HL-60 (cell line): ENCODE measurements at regions not wholly inside any gene's neighbourhood (a gene's known extent, or its start where the extent isn't known, plus 50 kb on each side); places are given as distances from the start of the nearest gene placed in this dataset.

ENCODE experiments used
- DNase-seq, 2 experiments: peaks; one replicate each; pipeline ENCODE4 v3.0.0-alpha.2; 2010 to 2020; ENCODE audit warnings: low read depth in 1 of 2, low spot score in 1 of 2
- H3K27ac ChIP-seq: fragments of 250-450 bp; sonication (Bioruptor Pico); replicated peaks from 2 replicates; pipeline ENCODE4 v1.5.1; 2020; ENCODE audit warnings: mild to moderate bottlenecking, moderate library complexity
- H3K27me3 ChIP-seq: fragments of 250-450 bp; sonication (Bioruptor Pico); 2 replicates; pipeline ENCODE4 v1.5.1; 2021; ENCODE audit warnings: mild to moderate bottlenecking, moderate library complexity; ENCODE audit not compliant: insufficient read depth, poor library complexity, severe bottlenecking
- H3K4me3 ChIP-seq: replicated peaks from 2 replicates; pipeline ENCODE4 v1.5.1; 2011; ENCODE audit warnings: mild to moderate bottlenecking, control low read depth, low read length; ENCODE audit not compliant: insufficient read depth
- CTCF ChIP-seq: IDR thresholded peaks from one replicate; pipeline ENCODE4 v1.5.1; 2011; ENCODE audit warnings: low read length, control low read depth, inconsistent platforms; ENCODE audit not compliant: insufficient read depth
- GABPA ChIP-seq: IDR thresholded peaks from 2 replicates; pipeline ENCODE4 v1.6.1; 2012; ENCODE audit warnings: low read depth
- POLR2AphosphoS5 ChIP-seq: IDR thresholded peaks from 2 replicates; pipeline ENCODE4 v1.6.1; 2012; ENCODE audit warnings: low read depth
- REST ChIP-seq: IDR thresholded peaks from 2 replicates; pipeline ENCODE4 v1.6.1; 2012; ENCODE audit warnings: low read depth; ENCODE audit not compliant: insufficient replicate concordance
- SPI1 ChIP-seq: IDR thresholded peaks from 2 replicates; pipeline ENCODE4 v1.6.1; 2012; ENCODE audit warnings: low read depth, mild to moderate bottlenecking, borderline replicate concordance

GRCh38 chrX:39749135-39749534 is 348.6 kb downstream of the BCOR start:
- no peak for DNase-seq
- no peak for TF ChIP-seq REST
- TF ChIP-seq GABPA, result no peak
- Histone ChIP-seq H3K27me3 (no peaks in the 10 kb centered on the region), H3K4me3 (no peak overlapping the region), H3K27ac (no peak overlapping the region)

GRCh38 chrX:39749728-39750127 is 348.0 kb downstream of the BCOR start:
- H3K27ac ChIP-seq, result peak overlapping the region; percentile 72
- peak; percentile 51 to 62 for DNase-seq
- TF ChIP-seq CTCF (no peak), REST (no peak), POLR2AphosphoS5 (no peak), SPI1 (no peak), GABPA (no peak)
- no peak overlapping the region for H3K4me3 ChIP-seq
- H3K27me3 ChIP-seq, result no peaks in the 10 kb centered on the region

GRCh38 chrX:39750256-39750790 is 347.4 kb downstream of the BCOR start:
- DNase-seq, result peak; percentile 60 to 83
- H3K4me3 ChIP-seq, result no peak overlapping the region
- H3K27me3 ChIP-seq, result no peaks in the 10 kb centered on the region
- TF ChIP-seq SPI1, result no peak
- no peak for TF ChIP-seq REST
- no peak for TF ChIP-seq GABPA
- TF ChIP-seq POLR2AphosphoS5, result no peak
- TF ChIP-seq CTCF, result no peak
- peak overlapping the region; percentile 72 for H3K27ac ChIP-seq

- DNase-seq, result peak; percentile 73 to 77
- TF ChIP-seq POLR2AphosphoS5, result peak; percentile 77
- no peak for TF ChIP-seq REST
Observed at GRCh38 chrX:39750848-39751247, 346.9 kb downstream of the BCOR start.

More at GRCh38 chrX:39750848-39751247, 346.9 kb downstream of the BCOR start:
- no peaks in the 10 kb centered on the region for H3K27me3 ChIP-seq
- H3K4me3 ChIP-seq, result no peak overlapping the region
- peak overlapping the region; percentile 72 for H3K27ac ChIP-seq
